ENCODE measurements at regions not wholly inside any gene's neighbourhood (a gene's known extent, or its start where the extent isn't known, plus 50 kb on each side); places are given as distances from the start of the nearest gene placed in this dataset.

DNA sequence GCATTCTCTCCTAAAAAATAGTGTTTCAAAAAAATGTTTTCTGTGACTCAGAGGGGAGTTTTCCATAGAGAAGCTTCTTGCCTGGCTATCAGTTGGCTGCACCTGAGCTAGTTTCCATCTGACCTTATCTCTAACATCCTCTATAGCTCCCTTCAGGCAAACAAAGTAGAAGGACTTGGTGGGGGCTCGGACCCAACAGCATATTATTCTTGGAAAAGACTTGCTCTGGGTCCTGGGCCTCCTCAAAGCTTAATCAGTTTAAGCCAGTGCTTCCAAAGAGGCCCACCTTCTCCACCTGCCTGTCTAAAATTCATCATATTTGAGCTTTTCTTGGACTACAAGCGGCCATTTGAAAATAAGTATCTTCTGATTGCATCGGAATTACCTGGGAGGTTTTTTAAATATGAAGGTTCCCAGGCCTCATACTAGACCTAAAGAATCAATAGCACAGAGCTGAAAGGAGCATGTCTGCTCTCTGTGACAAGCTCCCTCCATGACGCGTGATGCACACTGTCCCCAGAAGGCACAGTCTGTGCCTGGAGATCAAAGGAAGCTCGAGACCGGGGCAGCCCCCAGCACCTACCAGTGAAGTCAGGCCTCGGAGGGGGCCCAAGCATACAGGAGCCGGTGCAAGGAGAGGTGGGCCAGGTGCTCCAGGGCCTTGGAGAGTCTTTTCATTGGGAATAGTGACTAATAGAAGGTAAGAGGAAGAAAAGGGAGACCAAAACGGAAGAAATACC, 80.6 kb upstream of the HIVEP1 start (continued):
- TF ChIP-seq ARHGAP35 (IDR thresholded peaks at IDR 0.05; ENCODE audit: partially characterized antibody) (no peak), THRB (CRISPR knock-in tag; conservative IDR thresholded peaks at IDR 0.05) (no peak), ZNF717 (CRISPR knock-in tag; IDR thresholded peaks at IDR 0.05) (no peak), XRCC5 (IDR thresholded peaks at IDR 0.05; ENCODE audit: low read depth, low read length) (no peak), NR1H2 (CRISPR knock-in tag; IDR thresholded peaks at IDR 0.05) (no peak), CHD2 (IDR thresholded peaks at IDR 0.05; ENCODE audit: low read depth, low read length) (no peak), DMBX1 (CRISPR knock-in tag; IDR thresholded peaks at IDR 0.05; ENCODE audit: borderline replicate concordance) (peak; percentile 32; the same call in 1 of the 2 replicates), FIP1L1 (IDR thresholded peaks at IDR 0.05; ENCODE audit: low read depth, low read length, poor library complexity, severe bottlenecking) (no peak), ZNF217 (CRISPR knock-in tag; IDR thresholded peaks at IDR 0.05) (no peak), THRAP3 (IDR thresholded peaks at IDR 0.05; ENCODE audit: borderline replicate concordance) (no peak), ADNP (tag; IDR thresholded peaks at IDR 0.05) (peak; percentile 90), MEF2D (tag; conservative IDR thresholded peaks at IDR 0.05; ENCODE audit: low read depth) (no peak), ZHX1 (conservative IDR thresholded peaks at IDR 0.05; ENCODE audit: low read length) (no peak), ZNF347 (CRISPR knock-in tag; IDR thresholded peaks at IDR 0.05; ENCODE audit: low read depth) (no peak), HNRNPL (IDR thresholded peaks at IDR 0.05; ENCODE audit: low read depth, low read length) (no peak), PCBP1 (IDR thresholded peaks at IDR 0.05; ENCODE audit: low read depth, low read length, poor library complexity, severe bottlenecking) (no peak), ZNF444 (CRISPR knock-in tag; IDR thresholded peaks at IDR 0.05) (no peak), RAD21 (CRISPR knock-in tag; conservative IDR thresholded peaks at IDR 0.05 in 1 of 2, IDR thresholded peaks at IDR 0.05 in 1 of 2) (peak; percentile 18 to 41; a peak in 3 of 4 replicates), HNRNPLL (IDR thresholded peaks at IDR 0.05; ENCODE audit: low read depth, low read length, poor library complexity, severe bottlenecking) (peak; percentile 32), PRDM10 (IDR thresholded peaks at IDR 0.05; ENCODE audit: partially characterized antibody) (peak; percentile 75)

Data from K562 (cell line).